Activated T-cell treated with anti-CD3 and anti-CD28 coated beads, Interleukin-2, amount 50 U/mL, for 4 hours (primary cell): ENCODE measurements at regions not wholly inside any gene's neighbourhood (a gene's known extent, or its start where the extent isn't known, plus 50 kb on each side); places are given as distances from the start of the nearest gene placed in this dataset.

ENCODE experiments used
- ATAC-seq, 2 donors: fragments of 200-7000 bp; cut with Tn5 transposase; one replicate each; pipeline ENCODE4 v1.10.0; 2021
- DNase-seq: peaks from one replicate; pipeline ENCODE4 v3.0.0-alpha.2; 2020
- H3K27me3 Mint-ChIP-seq: one replicate; pipeline ENCODE4 v1.8.0; 2021; ENCODE audit warnings: low read depth, mixed read lengths
- H3K36me3 Mint-ChIP-seq: one replicate; pipeline ENCODE4 v1.8.0; 2022; ENCODE audit warnings: mixed read lengths; ENCODE audit not compliant: insufficient read depth
- H3K4me1 Mint-ChIP-seq: one replicate; pipeline ENCODE4 v1.8.0; 2021; ENCODE audit warnings: low read depth, mixed read lengths
- H3K4me3 Mint-ChIP-seq: one replicate; pipeline ENCODE4 v1.8.0; 2021; ENCODE audit warnings: mild to moderate bottlenecking, moderate library complexity, mixed read lengths
- H3K9me3 Mint-ChIP-seq: one replicate; pipeline ENCODE4 v1.8.0; 2021; ENCODE audit warnings: mixed read lengths

- H3K9me3 Mint-ChIP-seq: no peaks in the 10 kb centered on the region
- no peak overlapping the region for H3K4me3 Mint-ChIP-seq
- H3K4me1 Mint-ChIP-seq: no peaks in the 10 kb centered on the region
- DNase-seq (no peak), ATAC-seq (no peak)
- peaks cover 43% of the 10 kb centered on the region for H3K27me3 Mint-ChIP-seq
- no peaks in the 10 kb centered on the region for H3K36me3 Mint-ChIP-seq
Measured at GRCh38 chr17:34161690-34162089, 93.4 kb upstream of the CCL2 start.

GRCh38 chr17:34163123-34163522, 92.0 kb upstream of the CCL2 start:
- no peaks in the 10 kb centered on the region for H3K36me3 Mint-ChIP-seq
- no peaks in the 10 kb centered on the region for H3K4me1 Mint-ChIP-seq
- peaks cover 36% of the 10 kb centered on the region for H3K27me3 Mint-ChIP-seq
- H3K4me3 Mint-ChIP-seq: no peak overlapping the region
- DNase-seq: no peak
- no peak for ATAC-seq
- no peaks in the 10 kb centered on the region for H3K9me3 Mint-ChIP-seq

GRCh38 chr17:34163646-34164045, 91.4 kb upstream of the CCL2 start:
- no peak for DNase-seq
- ATAC-seq: no peak
- no peaks in the 10 kb centered on the region for H3K36me3 Mint-ChIP-seq

GRCh38 chr17:34164837-34165236, 90.2 kb upstream of the CCL2 start:
- ATAC-seq (no peak), DNase-seq (no peak)
- Mint-ChIP-seq H3K27me3 (peaks cover 23% of the 10 kb centered on the region), H3K4me1 (no peaks in the 10 kb centered on the region), H3K9me3 (no peaks in the 10 kb centered on the region), H3K36me3 (no peaks in the 10 kb centered on the region), H3K4me3 (no peak overlapping the region)

More at GRCh38 chr17:34163646-34164045, 91.4 kb upstream of the CCL2 start:
- no peaks in the 10 kb centered on the region for H3K4me1 Mint-ChIP-seq
- H3K4me3 Mint-ChIP-seq: no peak overlapping the region
- peaks cover 32% of the 10 kb centered on the region for H3K27me3 Mint-ChIP-seq
- no peaks in the 10 kb centered on the region for H3K9me3 Mint-ChIP-seq

GRCh38 chr17:34166352-34166751, 88.7 kb upstream of the CCL2 start:
- no peak for ATAC-seq
- peaks cover 23% of the 10 kb centered on the region for H3K27me3 Mint-ChIP-seq
- H3K36me3 Mint-ChIP-seq: no peaks in the 10 kb centered on the region

GRCh38 chr17:34167354-34167753, 87.7 kb upstream of the CCL2 start:
- H3K9me3 Mint-ChIP-seq: no peaks in the 10 kb centered on the region
- DNase-seq (no peak), ATAC-seq (no peak)
- H3K27me3 Mint-ChIP-seq: peaks cover 19% of the 10 kb centered on the region
- H3K36me3 Mint-ChIP-seq: no peaks in the 10 kb centered on the region
- H3K4me3 Mint-ChIP-seq: no peak overlapping the region
- no peaks in the 10 kb centered on the region for H3K4me1 Mint-ChIP-seq

More at GRCh38 chr17:34166352-34166751, 88.7 kb upstream of the CCL2 start:
- H3K4me3 Mint-ChIP-seq: no peak overlapping the region
- H3K4me1 Mint-ChIP-seq: no peaks in the 10 kb centered on the region
- H3K9me3 Mint-ChIP-seq: no peaks in the 10 kb centered on the region
- no peak for DNase-seq

- Mint-ChIP-seq H3K36me3 (no peaks in the 10 kb centered on the region), H3K4me3 (no peak overlapping the region), H3K9me3 (no peaks in the 10 kb centered on the region), H3K4me1 (no peaks in the 10 kb centered on the region), H3K27me3 (peaks cover 16% of the 10 kb centered on the region)
- no peak for DNase-seq
- no peak for ATAC-seq
Measured at GRCh38 chr17:34168989-34169388, 86.1 kb upstream of the CCL2 start.

- H3K4me1 Mint-ChIP-seq: no peaks in the 10 kb centered on the region
- H3K9me3 Mint-ChIP-seq: no peaks in the 10 kb centered on the region
- no peaks in the 10 kb centered on the region for H3K36me3 Mint-ChIP-seq
- no peak overlapping the region for H3K4me3 Mint-ChIP-seq
- ATAC-seq: no peak
- no peak for DNase-seq
- peaks cover 16% of the 10 kb centered on the region for H3K27me3 Mint-ChIP-seq
Measured at GRCh38 chr17:34169496-34169895, 85.6 kb upstream of the CCL2 start.

GRCh38 chr17:34171245-34171818, 83.8 kb upstream of the CCL2 start:
- peak; percentile 24 for DNase-seq
- H3K27me3 Mint-ChIP-seq: peaks cover 16% of the 10 kb centered on the region
- no peaks in the 10 kb centered on the region for H3K36me3 Mint-ChIP-seq
- H3K4me3 Mint-ChIP-seq: no peak overlapping the region
- H3K4me1 Mint-ChIP-seq: no peaks in the 10 kb centered on the region
- ATAC-seq: peak in 1 of 2 donors; percentile 74
- no peaks in the 10 kb centered on the region for H3K9me3 Mint-ChIP-seq

GRCh38 chr17:34172390-34172918, 82.6 kb upstream of the CCL2 start:
- DNase-seq (no peak), ATAC-seq (no peak)
- H3K4me1 Mint-ChIP-seq: no peaks in the 10 kb centered on the region
- H3K36me3 Mint-ChIP-seq: no peaks in the 10 kb centered on the region
- no peaks in the 10 kb centered on the region for H3K9me3 Mint-ChIP-seq
- H3K4me3 Mint-ChIP-seq: no peak overlapping the region
- H3K27me3 Mint-ChIP-seq: peaks cover 16% of the 10 kb centered on the region

GRCh38 chr17:34173241-34173640, 81.8 kb upstream of the CCL2 start:
- no peaks in the 10 kb centered on the region for H3K4me1 Mint-ChIP-seq
- no peaks in the 10 kb centered on the region for H3K9me3 Mint-ChIP-seq
- H3K4me3 Mint-ChIP-seq: no peak overlapping the region
- H3K36me3 Mint-ChIP-seq: no peaks in the 10 kb centered on the region
- no peak for ATAC-seq
- DNase-seq: no peak
- H3K27me3 Mint-ChIP-seq: peaks cover 16% of the 10 kb centered on the region

- no peak for ATAC-seq
- H3K4me3 Mint-ChIP-seq: no peak overlapping the region
Measured at GRCh38 chr17:34174496-34174895, 80.6 kb upstream of the CCL2 start.

GRCh38 chr17:34176440-34176839, 78.6 kb upstream of the CCL2 start:
- no peaks in the 10 kb centered on the region for H3K4me1 Mint-ChIP-seq
- H3K9me3 Mint-ChIP-seq: no peaks in the 10 kb centered on the region
- no peaks in the 10 kb centered on the region for H3K36me3 Mint-ChIP-seq
- H3K27me3 Mint-ChIP-seq: peaks cover 15% of the 10 kb centered on the region
- no peak for DNase-seq
- no peak overlapping the region for H3K4me3 Mint-ChIP-seq
- ATAC-seq: no peak

More at GRCh38 chr17:34174496-34174895, 80.6 kb upstream of the CCL2 start:
- no peaks in the 10 kb centered on the region for H3K9me3 Mint-ChIP-seq
- no peak for DNase-seq
- no peaks in the 10 kb centered on the region for H3K4me1 Mint-ChIP-seq
- no peaks in the 10 kb centered on the region for H3K36me3 Mint-ChIP-seq
- peaks cover 14% of the 10 kb centered on the region for H3K27me3 Mint-ChIP-seq

GRCh38 chr17:34177642-34178041, 77.4 kb upstream of the CCL2 start:
- Mint-ChIP-seq H3K4me1 (no peaks in the 10 kb centered on the region), H3K9me3 (no peaks in the 10 kb centered on the region), H3K27me3 (peaks cover 14% of the 10 kb centered on the region), H3K4me3 (no peak overlapping the region), H3K36me3 (no peaks in the 10 kb centered on the region)
- ATAC-seq (no peak), DNase-seq (no peak)

- ATAC-seq (no peak), DNase-seq (no peak)
- no peaks in the 10 kb centered on the region for H3K9me3 Mint-ChIP-seq
- H3K4me1 Mint-ChIP-seq: no peaks in the 10 kb centered on the region
- H3K27me3 Mint-ChIP-seq: peaks cover 14% of the 10 kb centered on the region
- H3K36me3 Mint-ChIP-seq: no peaks in the 10 kb centered on the region
- no peak overlapping the region for H3K4me3 Mint-ChIP-seq
Measured at GRCh38 chr17:34178092-34178491, 77.0 kb upstream of the CCL2 start.
